PC-3 (cell line): ENCODE measurements at regions not wholly inside any gene's neighbourhood (a gene's known extent, or its start where the extent isn't known, plus 50 kb on each side); places are given as distances from the start of the nearest gene placed in this dataset.

Experiments used
- ATAC-seq: fragments of 200-7000 bp; cut with Tn5 transposase; 2 replicates; pipeline ENCODE4 v1.9.1; 2020; ENCODE audit warnings: mild to moderate bottlenecking, moderate library complexity
- BruUV-seq: library from RNA; stranded (reverse); fragments of 400-500 nt; replicated peaks from 2 replicates; lab custom pipeline; 2021; lab: Mats Ljungman, UMichigan
- CTCF ChIA-PET: fragments of 300-600 bp; sonication (Branson Sonifier 250); formaldehyde crosslinking; loops from one replicate; lab custom pipeline; 2022; ENCODE audit warnings: antibody characterized with exemption; lab: Charles Lee
- POLR2A ChIA-PET: fragments of 300-600 bp; sonication (Branson Sonifier 250); formaldehyde crosslinking; loops from one replicate; lab custom pipeline; 2022; ENCODE audit warnings: antibody characterized with exemption; ENCODE audit not compliant: unreplicated experiment; lab: Charles Lee
- DNase-seq: peaks from one replicate; pipeline ENCODE4 v3.0.0-alpha.2; 2015
- H2AFZ ChIP-seq: fragments of 300-600 bp; sonication (generic); 2 replicates; pipeline ENCODE4 v1.6.0; 2016; ENCODE audit warnings: antibody characterized with exemption, low read length
- H3F3A ChIP-seq: fragments of 300-600 bp; sonication (generic); one replicate; pipeline ENCODE4 v1.6.0; 2017; ENCODE audit warnings: antibody characterized with exemption, low read length, control low read depth, mild to moderate bottlenecking; ENCODE audit not compliant: unreplicated experiment
- H3K27ac ChIP-seq: fragments of 300-600 bp; sonication (generic); 2 replicates; pipeline ENCODE4 v1.5.1; 2016; ENCODE audit warnings: mild to moderate bottlenecking, low read length
- H3K27me3 ChIP-seq: fragments of 300-600 bp; sonication (generic); 2 replicates; pipeline ENCODE4 v1.6.1; 2016; ENCODE audit warnings: low read length, mixed read lengths
- H3K36me3 ChIP-seq: fragments of 300-600 bp; sonication (generic); 2 replicates; pipeline ENCODE4 v1.6.1; 2016; ENCODE audit warnings: low read depth, mixed run types, low read length, mixed read lengths
- H3K4me1 ChIP-seq: fragments of 300-600 bp; sonication (generic); 2 replicates; pipeline ENCODE4 v1.5.1; 2016; ENCODE audit warnings: low read length; ENCODE audit not compliant: insufficient read depth
- H3K4me2 ChIP-seq: fragments of 300-600 bp; sonication (generic); 2 replicates; pipeline ENCODE4 v1.6.0; 2016; ENCODE audit warnings: low read length
- H3K4me3 ChIP-seq: fragments of 300-600 bp; sonication (generic); 2 replicates; pipeline ENCODE4 v1.5.1; 2016; ENCODE audit warnings: mild to moderate bottlenecking, low read length, mixed read lengths
- H3K79me2 ChIP-seq: fragments of 300-600 bp; sonication (generic); 2 replicates; pipeline ENCODE4 v1.6.1; 2017; ENCODE audit warnings: low read length, mixed read lengths
- H3K9ac ChIP-seq: fragments of 300-600 bp; sonication (generic); 2 replicates; pipeline ENCODE4 v1.6.0; 2016; ENCODE audit warnings: mild to moderate bottlenecking, low read length
- H3K9me2 ChIP-seq: fragments of 300-600 bp; sonication (generic); replicated peaks from 2 replicates; pipeline ENCODE4 v1.6.1; 2016; ENCODE audit warnings: mixed run types, low read length, mixed read lengths
- H3K9me3 ChIP-seq: fragments of 300-600 bp; sonication (generic); 2 replicates; pipeline ENCODE4 v1.6.1; 2016; ENCODE audit warnings: low read length, mixed read lengths
- H4K20me1 ChIP-seq: fragments of 300-600 bp; sonication (generic); 2 replicates; pipeline ENCODE4 v1.6.1; 2016; ENCODE audit warnings: low read length, mixed read lengths
- EZH2 ChIP-seq: fragments of 300-600 bp; sonication (generic); IDR thresholded peaks from one replicate; pipeline ENCODE4 v1.6.1; 2017; ENCODE audit warnings: antibody characterized with exemption, mild to moderate bottlenecking, low read length; ENCODE audit not compliant: unreplicated experiment
- EZH2phosphoT487 ChIP-seq: fragments of 300-600 bp; sonication (generic); IDR thresholded peaks from 2 replicates; pipeline ENCODE4 v1.6.1; 2018; ENCODE audit warnings: mild to moderate bottlenecking, antibody characterized with exemption, low read length, borderline replicate concordance
- intact Hi-C: fragments of 100-400 bp; cut with micrococcal nuclease; formaldehyde crosslinking; loops from 2 replicates; pipeline ENCODE4 v1.9.0; 2023
- TF ChIP-seq, protein P1 (sequence below): fragments of 300-600 bp; sonication (generic); conservative IDR thresholded peaks from 2 replicates; pipeline ENCODE4 v1.5.1; 2017; ENCODE audit warnings: antibody characterized with exemption, low read depth, mild to moderate bottlenecking, low read length

DNA sequence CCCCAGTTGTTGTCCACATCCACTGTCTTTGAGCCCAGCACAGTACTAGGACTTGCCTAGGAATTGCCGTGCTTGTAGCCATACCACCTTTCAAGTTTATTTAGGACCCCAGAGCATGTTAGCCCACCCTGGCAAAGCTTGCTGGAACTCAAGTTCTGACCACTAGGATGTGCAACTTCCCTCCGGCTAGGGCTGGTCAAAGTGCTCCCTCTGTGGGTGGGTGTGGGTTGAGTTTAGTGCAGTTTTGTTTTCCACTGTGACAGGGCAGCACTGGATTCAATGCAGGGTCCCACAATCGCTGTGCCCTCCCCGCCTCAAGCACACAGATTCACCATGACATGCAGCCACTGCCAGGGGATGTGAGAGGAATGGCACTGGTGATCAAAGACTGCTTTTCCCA is 96.0 kb downstream of the RASGEF1B start:
- no peak overlapping the region for H2AFZ ChIP-seq
- H4K20me1 ChIP-seq: no peaks in the 10 kb centered on the region
- no peak overlapping the region for H3K9ac ChIP-seq
- CTCF ChIA-PET: no interaction called here
- H3K36me3 ChIP-seq: no peaks in the 10 kb centered on the region
- no peaks in the 10 kb centered on the region for H3K4me1 ChIP-seq
- ATAC-seq: no peak
- H3K9me3 ChIP-seq: no peaks in the 10 kb centered on the region
- no peak overlapping the region for H3K27ac ChIP-seq
- H3K9me2 ChIP-seq: no peaks in the 10 kb centered on the region
- no peak overlapping the region for H3K4me2 ChIP-seq
- intact Hi-C loops: no loop called here
- no TSS peak for BruUV-seq
- no peak overlapping the region for H3K4me3 ChIP-seq
- no peaks in the 10 kb centered on the region for H3F3A ChIP-seq
- POLR2A ChIA-PET: no interaction called here
- no peaks in the 10 kb centered on the region for H3K27me3 ChIP-seq
- TF ChIP-seq EZH2: no peak
- TF ChIP-seq, protein P1, sequence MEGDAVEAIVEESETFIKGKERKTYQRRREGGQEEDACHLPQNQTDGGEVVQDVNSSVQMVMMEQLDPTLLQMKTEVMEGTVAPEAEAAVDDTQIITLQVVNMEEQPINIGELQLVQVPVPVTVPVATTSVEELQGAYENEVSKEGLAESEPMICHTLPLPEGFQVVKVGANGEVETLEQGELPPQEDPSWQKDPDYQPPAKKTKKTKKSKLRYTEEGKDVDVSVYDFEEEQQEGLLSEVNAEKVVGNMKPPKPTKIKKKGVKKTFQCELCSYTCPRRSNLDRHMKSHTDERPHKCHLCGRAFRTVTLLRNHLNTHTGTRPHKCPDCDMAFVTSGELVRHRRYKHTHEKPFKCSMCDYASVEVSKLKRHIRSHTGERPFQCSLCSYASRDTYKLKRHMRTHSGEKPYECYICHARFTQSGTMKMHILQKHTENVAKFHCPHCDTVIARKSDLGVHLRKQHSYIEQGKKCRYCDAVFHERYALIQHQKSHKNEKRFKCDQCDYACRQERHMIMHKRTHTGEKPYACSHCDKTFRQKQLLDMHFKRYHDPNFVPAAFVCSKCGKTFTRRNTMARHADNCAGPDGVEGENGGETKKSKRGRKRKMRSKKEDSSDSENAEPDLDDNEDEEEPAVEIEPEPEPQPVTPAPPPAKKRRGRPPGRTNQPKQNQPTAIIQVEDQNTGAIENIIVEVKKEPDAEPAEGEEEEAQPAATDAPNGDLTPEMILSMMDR: peak; percentile 47
- no peaks in the 10 kb centered on the region for H3K79me2 ChIP-seq
- peak; percentile 18 for DNase-seq

DNA sequence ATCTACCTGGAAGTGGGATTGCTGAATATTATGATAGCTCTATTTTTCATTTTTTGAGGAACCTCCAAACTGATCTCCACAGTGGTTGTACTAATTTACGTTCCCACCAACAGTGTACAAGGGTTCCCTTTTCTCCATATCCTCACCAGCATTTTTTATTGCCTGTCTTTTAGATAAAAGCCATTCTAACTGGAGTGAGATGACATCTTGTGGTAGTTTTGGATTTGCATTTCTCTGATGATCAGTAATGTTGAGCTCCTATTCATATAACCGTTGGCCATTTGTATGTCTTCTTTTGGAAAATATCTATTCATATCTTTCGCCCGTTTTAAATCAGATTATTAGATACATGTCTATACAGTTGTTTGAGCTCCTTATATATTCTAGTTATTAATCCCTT is 101.8 kb downstream of the RASGEF1B start:
- Histone ChIP-seq H3F3A (no peaks in the 10 kb centered on the region), H3K9ac (no peak overlapping the region), H3K9me3 (no peaks in the 10 kb centered on the region), H4K20me1 (no peaks in the 10 kb centered on the region), H3K4me3 (no peak overlapping the region), H3K27ac (no peak overlapping the region), H3K27me3 (no peaks in the 10 kb centered on the region), H3K36me3 (no peaks in the 10 kb centered on the region), H3K4me2 (no peak overlapping the region), H3K79me2 (no peaks in the 10 kb centered on the region), H3K9me2 (no peaks in the 10 kb centered on the region), H2AFZ (no peak overlapping the region), H3K4me1 (no peaks in the 10 kb centered on the region)
- DNase-seq (peak; percentile 5), ATAC-seq (0 out of 2 replicates have a peak, but pooled peaks have one; percentile 29)
- TF ChIP-seq EZH2phosphoT487: no peak
- TF ChIP-seq, protein P1: peak; percentile 24; the same call in 1 of the 2 replicates
- ChIA-PET CTCF (interaction anchor here (0.6 to 1.0 kb wide), 3 partner anchors 10 to 300 kb away, joined by 3 to 6 read pairs (median 4); no protein-coding TSS in a partner anchor), POLR2A (no interaction called here)
- BruUV-seq: no TSS peak
- intact Hi-C loops: loop anchor here (5.0 kb wide), 3 partner anchors 288 to 1008 kb away; no protein-coding TSS in a partner anchor

DNA sequence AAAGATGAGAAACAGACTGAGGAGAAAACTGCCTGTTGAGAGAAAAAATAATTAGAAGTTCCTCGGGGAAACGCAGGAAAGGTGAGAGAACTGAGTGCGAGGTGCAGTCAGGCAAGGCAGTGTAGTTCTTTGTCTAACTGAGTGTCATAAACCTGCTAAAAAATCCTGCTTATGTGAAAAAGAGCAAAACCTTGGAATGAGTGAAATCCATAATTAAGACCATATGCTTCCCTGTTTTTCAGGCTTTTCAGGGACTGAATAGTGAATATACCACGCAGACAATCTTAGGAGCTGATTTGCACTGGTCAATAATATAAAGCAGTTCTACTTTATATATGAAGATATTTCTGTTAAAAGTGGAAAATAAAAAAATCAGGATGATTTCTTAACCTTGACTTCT is 104.9 kb downstream of the RASGEF1B start:
- Histone ChIP-seq H3K27me3 (no peaks in the 10 kb centered on the region), H3F3A (no peaks in the 10 kb centered on the region), H3K9me2 (no peaks in the 10 kb centered on the region), H3K9me3 (no peaks in the 10 kb centered on the region), H2AFZ (no peak overlapping the region), H3K4me1 (no peaks in the 10 kb centered on the region), H3K9ac (no peak overlapping the region), H3K36me3 (no peaks in the 10 kb centered on the region), H3K4me2 (no peak overlapping the region), H3K4me3 (no peak overlapping the region), H4K20me1 (no peaks in the 10 kb centered on the region), H3K79me2 (no peaks in the 10 kb centered on the region), H3K27ac (no peak overlapping the region)
- no TSS peak for BruUV-seq
- ChIA-PET CTCF (no interaction called here), POLR2A (no interaction called here)
- intact Hi-C loops: no loop called here
- DNase-seq (no peak), ATAC-seq (no peak)
- TF ChIP-seq EZH2: no peak
- TF ChIP-seq EZH2phosphoT487: no peak
- TF ChIP-seq, protein P1: no peak
